HG03045 (cell line): ENCODE measurements at regions not wholly inside any gene's neighbourhood (a gene's known extent, or its start where the extent isn't known, plus 50 kb on each side); places are given as distances from the start of the nearest gene placed in this dataset.

ENCODE experiments used
- ATAC-seq: cut with Tn5 transposase; IDR thresholded peaks from one replicate; pipeline ENCODE4 v1.9.1; 2021; ENCODE audit warnings: mild to moderate bottlenecking, moderate library complexity; ENCODE audit not compliant: unreplicated experiment

- ATAC-seq = no peak
These were observed 229.4 kb downstream of the ALDH8A1 start for GRCh38 chr6:134720353-134721059.

- no peak for ATAC-seq
These were observed 230.0 kb downstream of the ALDH8A1 start for GRCh38 chr6:134719911-134720310.

- no peak for ATAC-seq
These were observed 230.6 kb downstream of the ALDH8A1 start for GRCh38 chr6:134719286-134719685.

- ATAC-seq = no peak
These were observed 235.2 kb downstream of the ALDH8A1 start for GRCh38 chr6:134714679-134715078.

- ATAC-seq = no peak
These were observed 235.8 kb downstream of the ALDH8A1 start for GRCh38 chr6:134714113-134714512.

GRCh38 chr6:134712311-134712710, 237.6 kb downstream of the ALDH8A1 start:
- no peak for ATAC-seq

- ATAC-seq = no peak
These were observed 241.8 kb downstream of the ALDH8A1 start for GRCh38 chr6:134708079-134708478.

- no peak for ATAC-seq
These were observed 242.4 kb downstream of the ALDH8A1 start for GRCh38 chr6:134707342-134708031.

GRCh38 chr6:134706806-134707205, 243.1 kb downstream of the ALDH8A1 start:
- no peak for ATAC-seq

- ATAC-seq = no peak
These were observed 243.7 kb downstream of the ALDH8A1 start for GRCh38 chr6:134706153-134706552.

GRCh38 chr6:134703206-134703605, 246.7 kb downstream of the ALDH8A1 start:
- ATAC-seq = no peak

- ATAC-seq = no peak
These were observed 247.6 kb downstream of the ALDH8A1 start for GRCh38 chr6:134702279-134702678.

GRCh38 chr6:134701301-134701700, 248.6 kb downstream of the ALDH8A1 start:
- ATAC-seq = no peak

GRCh38 chr6:134698228-134698627, 251.7 kb downstream of the ALDH8A1 start:
- ATAC-seq = no peak

GRCh38 chr6:134692008-134692407, 257.9 kb downstream of the ALDH8A1 start:
- ATAC-seq = no peak

GRCh38 chr6:134691180-134691579, 258.7 kb downstream of the ALDH8A1 start:
- no peak for ATAC-seq

- no peak for ATAC-seq
These were observed 259.9 kb downstream of the ALDH8A1 start for GRCh38 chr6:134690048-134690447.

GRCh38 chr6:134689641-134690040, 260.3 kb downstream of the ALDH8A1 start:
- ATAC-seq = no peak

- ATAC-seq = no peak
These were observed 260.7 kb downstream of the ALDH8A1 start for GRCh38 chr6:134689177-134689576.

- no peak for ATAC-seq
These were observed 263.8 kb downstream of the ALDH8A1 start for GRCh38 chr6:134686071-134686470.

GRCh38 chr6:134684423-134684795, 265.5 kb downstream of the ALDH8A1 start:
- ATAC-seq = no peak

- no peak for ATAC-seq
These were observed 266.0 kb downstream of the ALDH8A1 start for GRCh38 chr6:134683783-134684422.
